PFSK-1 (cell line): ENCODE measurements at regions not wholly inside any gene's neighbourhood (a gene's known extent, or its start where the extent isn't known, plus 50 kb on each side); places are given as distances from the start of the nearest gene placed in this dataset.

Experiments used
- FOXP2 ChIP-seq: optimal IDR thresholded peaks from 2 replicates; pipeline ENCODE3; 2011; ENCODE audit warnings: borderline replicate concordance, control low read depth, inconsistent platforms; ENCODE audit not compliant: insufficient read depth; ENCODE audit errors: extremely low read length, extremely low read depth
- POLR2AphosphoS5 ChIP-seq: IDR thresholded peaks from 2 replicates; pipeline ENCODE4 v1.6.1; 2012; ENCODE audit warnings: low read depth, mild to moderate bottlenecking, control low read depth, low read length, moderate library complexity
- REST ChIP-seq, 2 experiments: IDR thresholded peaks; 2 replicates each; pipeline versions ENCODE4 v1.6.1 to v1.8.0; 2011 to 2012; ENCODE audit warnings: low read depth in 2 of 2, low read length in 2 of 2, control low read depth in 1 of 2, inconsistent platforms in 1 of 2, mild to moderate bottlenecking in 1 of 2, moderate library complexity in 1 of 2; ENCODE audit not compliant: insufficient read depth in 1 of 2
- SIN3A ChIP-seq: IDR thresholded peaks from 2 replicates; pipeline ENCODE4 v1.6.1; 2012; ENCODE audit warnings: mild to moderate bottlenecking, low read length, moderate library complexity, borderline replicate concordance; ENCODE audit not compliant: insufficient read depth
- TAF1 ChIP-seq: IDR thresholded peaks from 2 replicates; pipeline ENCODE4 v1.6.1; 2012; ENCODE audit warnings: low read length, control low read depth, borderline replicate concordance; ENCODE audit not compliant: insufficient read depth

DNA sequence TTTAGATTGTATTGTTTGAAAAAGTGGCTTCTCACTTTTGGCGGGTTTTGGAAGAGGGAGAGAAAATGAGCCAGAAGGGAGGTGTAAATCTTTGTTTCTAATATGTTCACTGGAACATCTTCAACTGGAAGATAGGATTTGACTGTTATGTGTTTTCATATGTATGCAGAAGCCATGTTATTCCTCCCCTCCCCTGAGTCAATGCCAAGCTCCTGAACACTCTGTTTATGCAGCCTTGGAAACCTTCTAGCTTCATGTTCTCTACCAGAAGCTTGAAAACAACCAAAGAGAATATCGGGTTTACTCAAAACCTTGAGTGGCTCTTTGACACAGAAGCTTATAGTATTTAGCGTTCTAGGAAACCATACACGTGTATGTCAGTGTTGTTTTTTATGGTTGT lies 279.1 kb downstream of the PRL start:
- TF ChIP-seq TAF1 (no peak), SIN3A (no peak), REST (IDR thresholded peaks at IDR 0.05; ENCODE audit: insufficient read depth in 1 of 2, low read depth in 2 of 2, low read length in 2 of 2) (no peak), POLR2AphosphoS5 (no peak)

DNA sequence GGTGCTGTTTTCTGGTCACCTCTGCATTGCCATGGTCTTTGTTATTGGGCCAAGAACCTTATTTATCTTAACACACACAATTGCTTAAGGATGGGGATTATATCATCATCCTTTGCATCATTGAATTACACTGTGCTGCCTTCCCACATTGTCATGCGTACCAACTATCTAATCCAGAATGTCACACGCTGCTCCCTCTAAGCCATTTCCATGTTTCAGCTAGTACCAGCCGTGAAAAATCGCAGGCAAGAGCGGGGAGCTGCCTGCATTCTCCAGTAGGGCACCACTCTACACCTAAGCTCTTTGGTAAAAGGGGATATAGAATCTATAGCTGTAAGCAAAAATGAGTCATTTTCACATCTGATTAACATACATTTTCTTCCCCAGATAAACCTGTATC lies 277.0 kb downstream of the PRL start:
- no peak for TF ChIP-seq FOXP2
- TF ChIP-seq TAF1, result no peak
- TF ChIP-seq SIN3A, result no peak
- TF ChIP-seq REST (IDR thresholded peaks at IDR 0.05; ENCODE audit: insufficient read depth in 1 of 2, low read depth in 2 of 2, low read length in 2 of 2), result no peak
- TF ChIP-seq POLR2AphosphoS5, result no peak

DNA sequence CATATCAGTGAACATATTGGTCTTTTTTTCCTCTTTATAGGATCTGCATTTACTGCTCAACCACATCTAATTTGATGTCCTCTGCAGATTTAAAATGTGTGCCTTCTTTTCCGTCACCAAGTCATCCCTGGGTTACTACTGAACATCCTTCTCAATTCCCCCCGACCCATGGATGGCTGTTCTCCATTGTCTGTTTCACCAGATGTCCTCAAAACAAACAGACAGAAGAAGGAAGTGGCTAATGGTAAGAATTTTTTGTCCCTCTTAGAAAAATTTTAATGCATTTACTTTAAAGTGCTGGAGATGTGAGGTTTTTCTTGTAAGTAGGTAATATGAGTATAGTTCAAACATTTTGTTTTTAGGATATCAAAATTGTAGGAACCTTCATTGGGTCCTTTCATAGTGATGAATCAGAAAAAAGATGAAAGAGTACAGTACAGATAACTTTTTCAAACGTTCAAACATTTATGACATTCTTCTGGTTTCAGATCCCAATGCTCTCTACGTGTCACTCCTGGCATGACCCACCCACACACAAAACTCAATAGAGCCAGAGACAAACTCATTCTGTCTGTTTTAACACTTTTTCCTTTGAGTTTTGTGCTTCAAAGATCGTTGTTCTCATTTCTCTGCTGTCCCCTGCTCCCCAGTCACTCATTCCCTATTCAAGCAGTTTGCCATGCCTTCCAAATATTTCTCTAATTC lies 276.4 kb downstream of the PRL start:
- TF ChIP-seq FOXP2 (no peak), SIN3A (no peak), REST (IDR thresholded peaks at IDR 0.05; ENCODE audit: insufficient read depth in 1 of 2, low read depth in 2 of 2, low read length in 2 of 2) (no peak), TAF1 (no peak), POLR2AphosphoS5 (no peak)

- TF ChIP-seq FOXP2 (no peak), REST (IDR thresholded peaks at IDR 0.05; ENCODE audit: insufficient read depth in 1 of 2, low read depth in 2 of 2, low read length in 2 of 2) (no peak), POLR2AphosphoS5 (no peak), SIN3A (no peak), TAF1 (no peak)
These were observed 274.9 kb downstream of the PRL start for GRCh38 chr6:22021966-22022365.
